ENCODE measurements at regions not wholly inside any gene's neighbourhood (a gene's known extent, or its start where the extent isn't known, plus 50 kb on each side); places are given as distances from the start of the nearest gene placed in this dataset.

- DNase-seq (ENCODE audit: low read depth in 2 of 3, low spot score in 1 of 3), result no peak
These were observed 408.7 kb downstream of the SHQ1 start for GRCh38 chr3:72439321-72440183.

- DNase-seq (ENCODE audit: low read depth in 2 of 3, low spot score in 1 of 3), result no peak
These were observed 410.4 kb downstream of the SHQ1 start for GRCh38 chr3:72437661-72438406.

GRCh38 chr3:72436863-72437592, 411.2 kb downstream of the SHQ1 start:
- no peak for DNase-seq (ENCODE audit: low read depth in 2 of 3, low spot score in 1 of 3)

GRCh38 chr3:72434296-72434695, 413.9 kb downstream of the SHQ1 start:
- no peak for DNase-seq (ENCODE audit: low read depth in 2 of 3, low spot score in 1 of 3)

- no peak for DNase-seq (ENCODE audit: low read depth in 2 of 3, low spot score in 1 of 3)
These were observed 416.0 kb downstream of the SHQ1 start for GRCh38 chr3:72432246-72432645.

- no peak for DNase-seq (ENCODE audit: low read depth in 2 of 3, low spot score in 1 of 3)
These were observed 418.5 kb downstream of the SHQ1 start for GRCh38 chr3:72429589-72430353.

GRCh38 chr3:72428803-72429202, 419.4 kb downstream of the SHQ1 start:
- no peak for DNase-seq (ENCODE audit: low read depth in 2 of 3, low spot score in 1 of 3)

- DNase-seq (ENCODE audit: low read depth in 2 of 3, low spot score in 1 of 3), result no peak
These were observed 420.6 kb downstream of the SHQ1 start for GRCh38 chr3:72427624-72428023.

- no peak for DNase-seq (ENCODE audit: low read depth in 2 of 3, low spot score in 1 of 3)
These were observed 421.4 kb downstream of the SHQ1 start for GRCh38 chr3:72426618-72427397.

- no peak for DNase-seq (ENCODE audit: low read depth in 2 of 3, low spot score in 1 of 3)
These were observed 424.6 kb downstream of the SHQ1 start for GRCh38 chr3:72423643-72424042.

GRCh38 chr3:72421786-72422185, 426.5 kb downstream of the SHQ1 start:
- no peak for DNase-seq (ENCODE audit: low read depth in 2 of 3, low spot score in 1 of 3)

GRCh38 chr3:72421126-72421525, 427.1 kb downstream of the SHQ1 start:
- no peak for DNase-seq (ENCODE audit: low read depth in 2 of 3, low spot score in 1 of 3)

GRCh38 chr3:72418856-72419255, 429.4 kb downstream of the SHQ1 start:
- DNase-seq (ENCODE audit: low read depth in 2 of 3, low spot score in 1 of 3), result no peak

- no peak for DNase-seq (ENCODE audit: low read depth in 2 of 3, low spot score in 1 of 3)
These were observed 430.0 kb downstream of the SHQ1 start for GRCh38 chr3:72418244-72418643.

GRCh38 chr3:72414481-72415016, 433.7 kb downstream of the SHQ1 start:
- no peak for DNase-seq (ENCODE audit: low read depth in 2 of 3, low spot score in 1 of 3)

GRCh38 chr3:72413228-72413627, 435.0 kb downstream of the SHQ1 start:
- DNase-seq (ENCODE audit: low read depth in 2 of 3, low spot score in 1 of 3), result no peak

- no peak for DNase-seq (ENCODE audit: low read depth in 2 of 3, low spot score in 1 of 3)
These were observed 435.8 kb downstream of the SHQ1 start for GRCh38 chr3:72412340-72412956.

- DNase-seq (ENCODE audit: low read depth in 2 of 3, low spot score in 1 of 3), result no peak
These were observed 436.4 kb downstream of the SHQ1 start for GRCh38 chr3:72411843-72412242.

GRCh38 chr3:72411126-72411525, 437.1 kb downstream of the SHQ1 start:
- no peak for DNase-seq (ENCODE audit: low read depth in 2 of 3, low spot score in 1 of 3)
